Common myeloid progenitor, CD34-positive (primary cell): ENCODE measurements at regions not wholly inside any gene's neighbourhood (a gene's known extent, or its start where the extent isn't known, plus 50 kb on each side); places are given as distances from the start of the nearest gene placed in this dataset.

Source experiments
- CTCF ChIA-PET: fragments of 350-600 bp; sonication (Branson Sonifier 250); formaldehyde crosslinking; loops from one replicate; lab custom pipeline; 2021; ENCODE audit warnings: antibody characterized with exemption; lab: Charles Lee
- POLR2A ChIA-PET: fragments of 350-600 bp; sonication (Branson Sonifier 250); formaldehyde crosslinking; loops from one replicate; lab custom pipeline; 2021; ENCODE audit warnings: antibody characterized with exemption; lab: Charles Lee
- DNase-seq, 3 donors: peaks; one replicate each; pipeline versions ENCODE4 v3.0.0 to v3.0.0-alpha.2; 2013
- H3K27ac ChIP-seq, 2 experiments: 1 replicate in 1 of 2; 2 replicates in 1 of 2; pipeline ENCODE4 v1.7.0; 2013; ENCODE audit warnings: inconsistent platforms in 2 of 2, low read length in 2 of 2, mild to moderate bottlenecking in 2 of 2, low read depth in 1 of 2, moderate library complexity in 1 of 2; ENCODE audit not compliant: severe bottlenecking in 2 of 2, insufficient read depth in 1 of 2, poor library complexity in 1 of 2
- H3K27me3 ChIP-seq, 5 experiments: replicated peaks in 2 of 5; 1 replicate in 3 of 5; 2 replicates in 2 of 5; pipeline versions ENCODE4 v1.6.1 to v1.7.0; 2013; ENCODE audit warnings: low read length in 4 of 5, mild to moderate bottlenecking in 2 of 5, moderate library complexity in 2 of 5, inconsistent platforms in 1 of 5; ENCODE audit not compliant: insufficient read depth in 5 of 5, control insufficient read depth in 4 of 5
- H3K36me3 ChIP-seq, 4 experiments: 1 replicate in 2 of 4; 2 replicates in 2 of 4; pipeline versions ENCODE4 v1.6.1 to v1.7.0; 2013; ENCODE audit warnings: low read length in 3 of 4, control low read depth in 1 of 4, mild to moderate bottlenecking in 1 of 4; ENCODE audit not compliant: control insufficient read depth in 4 of 4, insufficient read depth in 4 of 4
- H3K4me1 ChIP-seq, 4 experiments: 1 replicate in 3 of 4; 2 replicates in 1 of 4; pipeline versions ENCODE4 v1.6.1 to v1.7.1; 2013; ENCODE audit warnings: low read length in 3 of 4, mild to moderate bottlenecking in 3 of 4, control low read depth in 1 of 4, inconsistent platforms in 1 of 4, moderate library complexity in 1 of 4; ENCODE audit not compliant: control insufficient read depth in 4 of 4, insufficient read depth in 4 of 4; ENCODE audit errors: control extremely low read depth in 1 of 4
- H3K4me3 ChIP-seq, 7 experiments: 1 replicate in 4 of 7; 2 replicates in 3 of 7; pipeline versions ENCODE4 v1.5.1 to v1.7.0; 2013; ENCODE audit warnings: mild to moderate bottlenecking in 7 of 7, low read length in 6 of 7, moderate library complexity in 6 of 7, inconsistent platforms in 2 of 7, low read depth in 2 of 7, control low read depth in 1 of 7; ENCODE audit not compliant: insufficient read depth in 4 of 7, control insufficient read depth in 1 of 7; ENCODE audit errors: extremely low read depth in 1 of 7
- H3K9me3 ChIP-seq, 5 experiments: 1 replicate in 4 of 5; 2 replicates in 1 of 5; pipeline versions ENCODE4 v1.6.1 to v1.7.1; 2013; ENCODE audit warnings: low read length in 4 of 5, mild to moderate bottlenecking in 2 of 5, inconsistent platforms in 1 of 5, low read depth in 1 of 5, moderate library complexity in 1 of 5; ENCODE audit not compliant: control insufficient read depth in 4 of 5, insufficient read depth in 2 of 5; ENCODE audit errors: control extremely low read depth in 1 of 5
- WGBS: methylation state at CpG from one replicate; pipeline ENCODE4 v1.1.5; 2013; ENCODE audit not compliant: insufficient coverage; 5-methylcytosine and 5-hydroxymethylcytosine counted together

DNA sequence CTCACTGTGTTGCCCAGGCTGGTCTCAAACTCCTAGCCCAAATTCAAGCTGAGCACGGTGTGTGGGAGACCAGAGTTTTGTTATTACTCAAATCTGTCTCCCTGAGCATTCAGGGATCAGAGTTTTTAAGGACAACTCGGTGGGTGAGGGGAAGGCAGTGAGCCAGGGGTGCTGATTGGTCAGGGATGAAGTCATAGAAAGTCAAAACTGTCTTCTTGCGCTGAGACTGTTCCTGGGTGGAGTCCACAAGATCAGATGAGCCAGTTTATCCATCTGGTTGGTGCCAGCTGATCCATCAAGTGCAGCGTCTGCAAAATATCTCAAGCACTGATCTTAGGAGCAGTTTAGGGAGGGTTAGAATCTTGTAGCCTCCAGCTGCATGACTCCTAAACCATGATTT lies 346.3 kb downstream of the TMEM114 start:
- Histone ChIP-seq H3K27me3 (no peaks in the 10 kb centered on the region), H3K4me3 (no peak overlapping the region), H3K36me3 (no peaks in the 10 kb centered on the region), H3K4me1 (no peaks in the 10 kb centered on the region), H3K27ac (no peak overlapping the region), H3K9me3 (no peaks in the 10 kb centered on the region)
- WGBS = 80% methylated on average over 4 of the region's 4 CpGs
- CTCF ChIA-PET = no interaction called here
- POLR2A ChIA-PET = interaction anchor here (1.1 kb wide), 1 partner anchor 22 kb away, joined by 4 read pairs; no protein-coding TSS in a partner anchor
- DNase-seq = no peak

GRCh38 chr16:8241408-8241807 lies 348.9 kb downstream of the TMEM114 start:
- Histone ChIP-seq H3K4me1 (no peaks in the 10 kb centered on the region), H3K27ac (no peak overlapping the region), H3K27me3 (no peaks in the 10 kb centered on the region), H3K4me3 (no peak overlapping the region), H3K36me3 (no peaks in the 10 kb centered on the region), H3K9me3 (no peaks in the 10 kb centered on the region)
- POLR2A ChIA-PET = no interaction called here
- CTCF ChIA-PET = no interaction called here
- WGBS = 67% methylated on average over 3 of the region's 3 CpGs
- DNase-seq = no peak

DNA sequence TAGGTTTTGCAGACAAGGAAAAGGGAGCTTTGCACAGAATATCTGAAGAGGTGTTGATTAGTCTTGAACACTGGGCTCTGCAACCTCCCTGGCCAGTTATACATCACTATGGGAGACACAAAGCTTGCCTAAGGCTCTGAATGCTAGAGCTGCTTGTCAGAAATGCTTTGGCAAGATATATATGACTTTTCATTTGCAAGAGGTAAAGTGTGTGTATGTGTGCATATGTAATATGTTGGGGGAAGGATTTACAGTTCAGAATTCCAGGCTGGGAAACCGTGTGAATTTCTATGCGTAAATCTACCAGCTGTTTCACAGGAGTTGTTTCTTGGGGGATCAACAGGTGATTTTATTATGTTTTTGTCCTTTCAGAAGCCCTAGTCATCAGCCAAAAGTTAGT lies 350.9 kb downstream of the TMEM114 start:
- POLR2A ChIA-PET = no interaction called here
- H3K36me3 ChIP-seq = no peaks in the 10 kb centered on the region
- no peak for DNase-seq
- 95% methylated on average over 2 of the region's 2 CpGs for WGBS
- CTCF ChIA-PET = no interaction called here
- no peak overlapping the region for H3K4me3 ChIP-seq
- no peak overlapping the region for H3K27ac ChIP-seq
- no peaks in the 10 kb centered on the region for H3K4me1 ChIP-seq
- H3K27me3 ChIP-seq = no peaks in the 10 kb centered on the region
- H3K9me3 ChIP-seq = no peaks in the 10 kb centered on the region

- Histone ChIP-seq H3K27me3 (no peaks in the 10 kb centered on the region), H3K4me3 (no peak overlapping the region), H3K27ac (no peak overlapping the region), H3K36me3 (no peaks in the 10 kb centered on the region), H3K9me3 (no peaks in the 10 kb centered on the region), H3K4me1 (no peaks in the 10 kb centered on the region)
- no peak for DNase-seq
- 96% methylated on average over 3 of the region's 3 CpGs for WGBS
- ChIA-PET CTCF (no interaction called here), POLR2A (no interaction called here)
These were observed 352.9 kb downstream of the TMEM114 start for GRCh38 chr16:8237452-8237851.

DNA sequence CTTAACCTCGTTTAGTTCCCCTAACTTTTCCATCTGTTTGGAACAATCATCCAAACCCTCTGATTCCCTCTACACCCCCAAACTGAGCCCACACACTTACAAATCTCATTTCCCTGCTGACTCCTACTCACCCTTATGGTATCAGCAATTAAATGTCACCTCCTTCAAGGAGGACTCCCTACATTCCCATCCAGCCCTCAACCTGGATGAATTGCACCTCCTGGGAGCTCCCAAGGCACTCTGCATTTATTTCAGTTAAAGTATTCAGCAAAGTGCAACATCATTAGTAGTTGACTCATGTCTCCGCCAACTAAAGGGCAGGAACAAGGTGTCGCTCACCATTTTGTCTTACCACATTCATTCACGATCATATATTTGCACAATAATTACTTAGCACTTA lies 353.5 kb downstream of the TMEM114 start:
- Histone ChIP-seq H3K36me3 (no peaks in the 10 kb centered on the region), H3K9me3 (no peaks in the 10 kb centered on the region), H3K27me3 (no peaks in the 10 kb centered on the region), H3K27ac (no peak overlapping the region), H3K4me1 (no peaks in the 10 kb centered on the region), H3K4me3 (no peak overlapping the region)
- WGBS = 85% methylated on average over 3 of the region's 4 CpGs
- no peak for DNase-seq
- ChIA-PET CTCF (no interaction called here), POLR2A (no interaction called here)

GRCh38 chr16:8230497-8230896 lies 359.8 kb downstream of the TMEM114 start:
- H3K4me3 ChIP-seq = no peak overlapping the region
- H3K36me3 ChIP-seq = no peaks in the 10 kb centered on the region
- H3K9me3 ChIP-seq = peaks cover 0 to 2% (median 0%) of the 10 kb centered on the region in 5 experiments
- ChIA-PET POLR2A (no interaction called here), CTCF (interaction anchor here (0.6 kb wide), 1 partner anchor 499 kb away, joined by 3 read pairs; no protein-coding TSS in a partner anchor)
- H3K27me3 ChIP-seq = peaks cover 0 to 5% (median 0%) of the 10 kb centered on the region in 5 experiments
- WGBS = 64% methylated on average over 1 of the region's 4 CpGs
- no peak for DNase-seq
- H3K4me1 ChIP-seq = no peaks in the 10 kb centered on the region
- no peak overlapping the region for H3K27ac ChIP-seq

DNA sequence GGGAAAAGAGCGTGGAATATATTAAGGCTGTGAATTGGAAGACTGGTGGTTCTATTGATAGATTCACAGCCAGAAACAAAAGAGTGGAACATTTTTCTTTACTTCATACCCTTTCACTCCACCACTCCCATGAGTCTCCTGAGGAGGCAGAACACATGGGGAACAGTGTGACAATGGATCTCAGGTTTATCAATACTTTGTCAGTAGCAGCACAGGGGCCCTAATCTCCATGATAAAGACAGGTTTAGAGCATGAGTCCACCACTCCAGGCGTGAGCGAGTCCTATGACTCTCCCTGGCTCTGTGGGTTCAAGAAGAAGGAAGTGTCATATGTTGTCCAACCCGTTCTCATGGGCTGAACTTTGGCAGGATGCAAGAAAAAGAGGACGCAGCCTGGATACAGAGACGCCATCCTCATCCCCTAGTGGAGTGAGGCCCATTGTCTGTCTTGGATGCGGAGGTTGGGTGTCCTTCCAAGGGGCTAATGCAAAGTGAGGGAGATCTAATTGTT lies 361.2 kb downstream of the TMEM114 start:
- Histone ChIP-seq H3K27ac (no peak overlapping the region), H3K9me3 (peaks cover 0 to 3% (median 0%) of the 10 kb centered on the region in 5 experiments)
- CTCF ChIA-PET = no interaction called here

More for the DNA sequence above, 361.2 kb downstream of the TMEM114 start:
- POLR2A ChIA-PET = no interaction called here
- WGBS = 82% methylated on average over 2 of the region's 7 CpGs
- Histone ChIP-seq H3K36me3 (no peaks in the 10 kb centered on the region), H3K4me3 (no peak overlapping the region), H3K4me1 (no peaks in the 10 kb centered on the region), H3K27me3 (peaks cover 0 to 5% (median 0%) of the 10 kb centered on the region in 5 experiments)
- DNase-seq = no peak
